Muscle of back (tissue), 3 donors: ENCODE measurements at regions not wholly inside any gene's neighbourhood (a gene's known extent, or its start where the extent isn't known, plus 50 kb on each side); places are given as distances from the start of the nearest gene placed in this dataset.

Experiments used
- DNase-seq, 3 donors: peaks; one replicate each; pipeline versions ENCODE4 v3.0.0 to v3.0.0-alpha.2; 2013

DNA sequence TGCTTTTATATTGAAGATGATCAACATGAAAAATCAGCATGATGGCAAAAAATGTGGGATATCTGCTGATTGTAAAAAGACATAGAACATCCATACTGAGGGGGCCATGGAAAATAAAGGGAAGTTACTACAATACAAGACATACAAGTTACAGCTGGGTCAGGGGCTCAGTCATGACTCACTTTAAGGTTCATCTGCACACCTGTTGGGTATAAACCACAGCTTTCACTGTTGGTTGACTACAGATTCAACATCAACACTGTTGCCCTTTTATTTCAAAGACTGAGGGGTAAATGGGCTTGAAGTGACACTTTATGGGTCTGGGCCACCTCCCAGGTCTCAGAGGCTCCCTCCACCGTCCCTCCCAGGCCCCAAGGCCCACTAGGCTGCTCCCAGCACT lies 98.1 kb upstream of the IRS2 start:
- DNase-seq: no peak

DNA sequence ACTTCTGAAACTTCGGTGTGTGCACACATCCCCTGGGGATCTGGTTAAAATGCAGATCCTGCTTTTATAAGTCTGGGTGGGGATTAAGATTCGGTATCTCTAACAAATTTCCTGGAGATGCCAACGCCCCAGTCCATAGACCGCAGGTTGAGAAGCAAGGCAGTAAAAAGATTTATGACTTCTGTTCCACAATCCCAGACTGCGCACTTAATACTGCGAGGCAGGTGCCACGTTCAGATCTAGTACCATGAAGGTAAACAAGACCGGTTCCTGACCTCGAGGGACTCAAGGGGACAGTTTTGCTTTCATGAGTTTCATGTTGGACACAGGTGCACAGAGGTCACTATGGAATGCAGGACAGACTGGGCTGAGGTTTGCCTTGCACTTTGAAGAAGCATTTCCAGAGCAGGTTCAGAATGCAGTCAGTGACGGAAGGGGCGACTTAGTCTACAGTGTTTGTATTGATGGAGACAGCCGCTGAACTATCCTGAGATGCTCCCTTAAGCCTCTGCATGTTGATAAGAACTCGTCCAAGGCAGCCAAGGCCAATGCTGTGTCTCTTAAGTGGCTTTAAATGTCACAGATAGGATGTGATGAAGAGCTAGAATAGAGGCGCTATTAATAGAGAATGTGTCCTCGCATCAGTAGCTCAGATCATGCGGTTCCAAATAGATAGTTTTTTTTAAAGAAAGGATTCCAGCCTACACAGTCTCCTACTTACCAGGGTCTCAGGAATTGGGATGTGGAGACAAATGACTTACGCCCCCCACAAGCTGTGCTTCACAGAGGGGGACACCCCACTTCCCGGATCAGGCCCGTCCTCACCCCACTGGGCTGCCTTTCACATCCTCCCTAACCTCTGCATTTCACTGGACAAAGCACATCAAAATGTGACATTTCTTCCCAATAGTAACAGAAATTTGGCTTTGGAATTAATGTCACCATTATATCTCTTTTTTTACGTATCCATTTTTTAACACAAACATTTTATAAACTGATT lies 97.1 kb upstream of the IRS2 start:
- no peak for DNase-seq

DNA sequence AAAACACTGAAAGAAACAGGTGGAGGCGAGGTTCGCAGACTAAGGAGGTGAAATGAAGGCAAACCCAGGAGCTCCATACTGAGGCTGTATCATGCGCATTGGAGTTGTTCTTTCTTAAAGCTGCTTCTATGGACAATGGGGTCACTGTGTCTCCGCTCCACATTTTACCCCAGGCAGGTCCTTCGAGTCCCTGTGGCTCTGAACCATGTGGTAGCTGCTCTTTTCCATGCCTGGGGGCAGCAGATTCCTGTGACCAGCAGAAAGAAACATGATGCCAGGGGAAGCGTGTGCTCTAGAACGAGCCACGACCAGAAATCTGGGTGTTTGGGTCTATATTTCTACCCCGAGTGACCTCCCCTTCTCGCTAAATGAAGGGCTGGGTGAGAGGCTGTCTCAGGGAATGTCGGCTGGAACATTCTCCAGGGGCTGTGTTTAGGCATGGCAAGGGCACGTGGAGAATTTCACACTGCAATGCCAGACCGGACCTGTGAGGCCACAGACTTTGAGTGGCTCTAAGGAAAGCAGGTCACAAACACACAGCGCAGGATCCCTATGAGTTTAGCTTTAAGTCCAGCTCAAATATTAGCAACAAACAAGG lies 95.7 kb upstream of the IRS2 start:
- no peak for DNase-seq

GRCh38 chr13:109881347-109881725 lies 95.0 kb upstream of the IRS2 start:
- DNase-seq: no peak

DNA sequence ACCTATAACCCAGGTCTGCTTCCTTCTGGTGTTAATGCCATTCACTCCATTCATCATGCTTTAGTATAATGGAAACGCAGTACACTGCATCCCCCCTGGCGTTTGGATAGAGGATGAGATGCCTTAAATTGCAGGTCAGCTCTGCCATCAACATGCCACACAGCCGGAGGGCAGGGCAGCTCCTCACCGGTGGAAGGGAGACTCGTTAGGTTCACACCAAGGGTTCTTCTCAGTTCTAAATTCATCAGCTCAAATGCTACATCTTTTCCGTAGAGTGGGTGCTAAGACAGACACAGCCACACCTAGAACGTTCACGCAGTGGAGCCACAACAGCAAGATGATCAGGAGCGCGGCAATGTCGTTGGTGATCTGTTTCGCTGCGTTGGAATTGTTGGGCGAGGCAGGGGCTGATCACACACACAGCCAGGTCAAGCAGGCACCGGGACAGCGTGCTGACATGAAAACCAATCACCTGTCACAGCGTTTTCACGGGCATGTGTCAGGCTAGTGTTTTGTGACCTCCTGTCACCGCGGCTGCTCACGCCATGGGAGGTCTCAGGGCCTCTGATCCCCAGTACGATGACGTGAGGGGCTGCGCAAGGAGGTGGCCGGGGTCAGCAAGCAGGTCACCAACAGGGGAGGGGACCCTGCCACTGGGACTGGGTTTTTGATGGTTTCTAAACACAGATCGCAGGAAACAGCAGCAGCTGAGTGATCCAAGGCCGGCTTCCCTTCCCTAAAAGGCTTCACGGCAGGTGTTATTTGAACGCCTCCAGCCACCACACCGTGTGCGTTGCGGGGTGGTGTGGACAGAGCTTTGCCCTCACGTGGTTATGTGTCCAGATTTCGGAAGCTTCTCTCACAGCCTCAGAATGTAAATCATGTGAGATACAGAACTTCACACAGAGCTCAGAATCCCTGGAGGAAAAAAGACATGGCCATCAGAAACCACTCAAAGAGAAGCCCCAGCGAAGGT lies 94.3 kb upstream of the IRS2 start:
- no peak for DNase-seq

DNA sequence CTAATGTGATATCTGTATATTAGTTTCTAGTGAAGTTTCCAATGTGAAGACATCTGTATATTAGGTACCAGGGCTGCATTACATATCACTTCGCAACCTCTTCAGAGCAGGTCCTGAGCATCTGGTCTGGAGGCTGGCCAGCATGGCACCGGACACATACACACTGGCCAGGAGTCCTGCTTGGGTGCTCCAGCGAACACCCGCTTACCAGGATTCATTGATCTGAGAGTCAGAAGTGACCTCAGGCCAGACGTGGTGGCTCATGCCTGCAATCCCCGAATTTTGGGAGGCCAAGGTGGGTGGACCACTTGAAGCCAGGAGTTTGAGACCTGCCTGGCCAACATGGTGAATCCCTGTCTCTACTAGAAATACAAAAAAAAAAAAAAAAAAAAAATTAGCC lies 93.0 kb upstream of the IRS2 start:
- DNase-seq: no peak

DNA sequence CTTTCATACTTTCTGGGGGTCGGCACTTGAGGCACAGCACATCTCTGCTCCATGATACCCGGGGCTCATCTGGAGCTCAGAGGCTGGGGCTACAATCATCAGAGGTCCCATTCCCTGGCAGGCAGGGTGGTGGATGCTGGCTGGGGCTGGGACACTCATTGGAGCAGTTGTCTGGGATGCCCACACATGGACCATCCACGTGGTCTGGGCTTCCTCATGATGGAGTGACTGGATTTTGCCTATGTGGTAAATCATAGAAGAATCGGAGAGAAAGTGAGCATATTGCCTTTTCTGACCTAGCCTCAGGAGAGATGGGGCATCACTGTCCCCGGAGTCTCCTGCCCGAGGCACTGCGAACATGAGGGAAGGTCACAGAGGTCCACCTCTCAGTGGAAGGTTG lies 91.4 kb upstream of the IRS2 start:
- DNase-seq: no peak

DNA sequence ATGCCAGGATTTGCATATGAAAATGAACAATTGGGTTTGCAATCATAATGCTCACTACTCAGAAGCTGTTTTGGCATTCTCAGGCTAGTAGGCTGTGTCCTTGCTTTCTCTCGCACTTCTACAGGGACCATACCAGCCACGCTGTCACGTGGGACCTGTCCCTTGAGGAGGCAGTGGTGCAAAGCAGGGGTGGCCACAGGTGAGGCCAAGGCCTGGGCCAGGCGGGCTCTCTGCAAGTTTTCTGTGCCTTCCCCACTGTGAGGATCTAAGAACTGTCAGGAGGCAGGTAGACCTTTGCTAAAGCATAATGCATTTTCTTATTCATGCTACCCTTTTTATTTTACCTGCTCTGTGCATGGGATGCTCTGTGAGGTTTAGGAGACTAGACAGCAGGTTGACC lies 89.4 kb upstream of the IRS2 start:
- DNase-seq: no peak

- peak in 2 of 3 donors; percentile 11 to 28 for DNase-seq
Measured at GRCh38 chr13:109874484-109875454, 88.4 kb upstream of the IRS2 start.

DNA sequence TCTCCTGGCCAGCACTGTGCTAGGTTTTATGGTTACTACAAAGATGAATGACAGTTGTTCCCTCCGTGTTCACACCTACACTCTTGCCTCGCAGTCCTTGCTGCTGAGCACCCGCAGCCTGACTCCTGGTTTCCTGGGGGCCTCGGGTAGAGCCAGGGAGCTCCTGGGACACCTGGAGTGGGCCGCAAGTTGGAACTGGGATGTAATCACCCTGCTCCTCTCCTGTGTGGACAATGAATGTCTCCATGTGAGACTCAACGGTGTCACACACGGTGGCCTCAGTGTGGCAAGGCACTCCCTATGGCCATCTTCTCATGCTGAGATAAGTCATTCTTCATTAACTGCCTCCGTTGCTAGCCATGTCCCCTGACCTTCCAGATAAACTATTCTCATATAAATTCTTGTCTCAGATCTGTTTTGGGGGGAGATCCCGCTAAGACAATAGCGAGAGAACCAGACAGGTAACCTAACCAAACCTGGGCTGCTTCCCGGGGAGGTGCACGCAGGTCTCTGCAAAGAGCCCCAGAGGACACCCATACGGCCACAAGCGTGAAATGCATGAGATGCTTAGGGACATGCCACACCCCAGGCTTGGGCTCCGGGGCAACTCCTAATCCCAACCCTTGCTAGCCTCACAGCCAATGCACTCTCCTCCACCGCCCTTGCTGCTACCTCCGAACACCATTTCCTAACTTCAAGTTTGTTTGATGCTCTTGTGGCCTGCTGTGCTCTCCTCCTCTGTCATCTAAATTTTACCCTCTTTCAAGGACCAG lies 87.2 kb upstream of the IRS2 start:
- no peak for DNase-seq

- DNase-seq: no peak
Measured at GRCh38 chr13:109872864-109873263, 86.5 kb upstream of the IRS2 start.

DNA sequence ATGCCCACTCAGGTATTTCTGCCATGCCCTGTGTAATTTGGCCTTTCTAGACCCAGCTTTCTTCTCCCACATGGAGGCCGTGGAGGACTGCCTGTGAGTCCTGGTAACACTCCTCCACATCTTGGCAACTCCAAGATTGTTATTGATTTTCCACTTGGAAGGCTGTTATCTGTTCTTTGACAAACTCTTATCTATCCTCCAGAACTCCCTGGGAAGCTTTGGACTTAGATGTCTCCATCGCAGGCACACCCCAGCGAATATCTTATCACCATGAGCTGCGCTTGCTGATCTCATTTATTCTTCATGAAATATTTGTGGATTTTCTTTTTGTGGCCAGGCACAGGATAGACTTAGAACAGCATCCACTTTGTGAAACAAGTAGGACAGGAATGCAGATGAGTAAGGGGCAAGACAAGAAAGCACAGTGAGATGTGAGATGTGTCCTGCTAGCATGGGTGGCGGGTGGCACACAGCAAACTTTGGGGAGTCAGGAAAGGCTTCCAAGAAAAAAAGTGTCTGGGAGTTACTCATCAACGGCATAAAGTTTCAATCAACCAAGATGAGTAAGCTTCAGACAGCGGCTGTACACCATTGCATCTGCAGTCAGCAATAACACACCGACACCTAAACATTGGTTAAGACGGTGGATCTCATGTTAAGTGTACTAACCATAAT lies 84.5 kb upstream of the IRS2 start:
- DNase-seq: no peak

- no peak for DNase-seq
Measured at GRCh38 chr13:109870274-109870673, 83.9 kb upstream of the IRS2 start.

GRCh38 chr13:109869312-109870237 lies 83.2 kb upstream of the IRS2 start:
- DNase-seq: peak; percentile 38 to 79 (median 38)

GRCh38 chr13:109868578-109869311 lies 82.4 kb upstream of the IRS2 start:
- no peak for DNase-seq

GRCh38 chr13:109867766-109868165 lies 81.4 kb upstream of the IRS2 start:
- DNase-seq: no peak

DNA sequence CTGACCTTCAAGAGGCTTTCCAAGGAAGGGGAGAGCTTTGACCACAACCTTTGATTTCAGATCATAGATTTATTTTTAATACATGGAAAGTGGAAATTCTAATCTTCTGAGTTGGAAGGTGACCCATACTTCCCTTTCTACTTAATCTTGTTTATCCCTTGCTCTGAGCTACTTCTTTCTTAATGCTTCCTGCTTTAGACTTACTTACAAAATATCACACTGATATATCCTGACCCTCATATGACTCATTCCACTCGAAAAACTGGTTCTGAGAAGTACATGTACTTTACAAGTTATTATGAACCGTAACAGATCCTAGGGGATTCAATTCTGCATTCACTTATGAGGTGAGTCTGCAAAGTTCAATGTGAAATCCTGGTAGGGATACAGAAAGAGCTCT lies 76.2 kb upstream of the IRS2 start:
- no peak for DNase-seq

DNA sequence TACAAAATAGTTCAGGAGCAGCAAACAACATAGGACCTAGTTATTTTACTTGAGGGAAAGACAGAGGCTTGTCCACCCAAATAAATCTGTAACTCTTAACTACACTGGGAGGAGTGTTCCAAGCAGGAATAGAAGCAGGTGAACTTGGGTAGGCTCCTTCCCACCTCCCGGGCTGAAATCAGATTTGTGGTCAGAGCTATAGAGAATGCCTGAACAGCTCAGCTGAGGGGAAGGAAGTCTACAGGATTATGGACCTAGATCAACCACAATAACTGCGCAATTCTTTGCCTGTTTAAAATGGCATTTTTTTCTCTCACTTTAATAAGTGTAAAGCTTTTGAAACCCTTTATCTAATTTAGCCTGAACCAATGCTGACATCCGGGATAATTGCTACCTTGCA lies 73.5 kb upstream of the IRS2 start:
- no peak for DNase-seq
